Mammary epithelial cell (primary cell): ENCODE measurements at regions not wholly inside any gene's neighbourhood (a gene's known extent, or its start where the extent isn't known, plus 50 kb on each side); places are given as distances from the start of the nearest gene placed in this dataset.

Experiments
- CTCF ChIP-seq, 2 donors: IDR thresholded peaks in 1 of 2; conservative IDR thresholded peaks in 1 of 2; 2 replicates each; pipeline ENCODE4 v1.5.1; 2011 to 2012; ENCODE audit warnings: inconsistent platforms in 2 of 2, low read length in 2 of 2, mild to moderate bottlenecking in 2 of 2, control low read depth in 1 of 2, low read depth in 1 of 2; ENCODE audit not compliant: insufficient read depth in 1 of 2; ENCODE audit errors: extremely low read depth in 1 of 2
- EZH2 ChIP-seq: IDR thresholded peaks from 2 replicates; pipeline ENCODE4 v1.6.1; 2012; ENCODE audit warnings: low read length, inconsistent platforms, borderline replicate concordance

- TF ChIP-seq CTCF (conservative IDR thresholded peaks at IDR 0.05 in 1 of 2, IDR thresholded peaks at IDR 0.05 in 1 of 2; ENCODE audit: extremely low read depth in 1 of 2, insufficient read depth in 1 of 2, low read depth in 1 of 2, low read length in 2 of 2) (no peak), EZH2 (no peak)
Measured at GRCh38 chr22:34493486-34493885, 572.5 kb upstream of the ISX start.
